Stimulated activated CD8-positive, alpha-beta memory T cell treated with anti-CD3 and anti-CD28 coated beads, Interleukin-7, amount 100 ng/mL, for 1 hour (primary cell): ENCODE measurements at regions not wholly inside any gene's neighbourhood (a gene's known extent, or its start where the extent isn't known, plus 50 kb on each side); places are given as distances from the start of the nearest gene placed in this dataset.
"Not testable (repeated sequence)": the region's sequence is repeated elsewhere in the genome, so short reads cannot be mapped to it uniquely, and the experiment has no call there.

Experiments
- DNase-seq, 2 donors: peaks; one replicate each; pipeline ENCODE4 v3.0.0-alpha.2; 2020; ENCODE audit warnings: low read depth in 2 of 2

DNA sequence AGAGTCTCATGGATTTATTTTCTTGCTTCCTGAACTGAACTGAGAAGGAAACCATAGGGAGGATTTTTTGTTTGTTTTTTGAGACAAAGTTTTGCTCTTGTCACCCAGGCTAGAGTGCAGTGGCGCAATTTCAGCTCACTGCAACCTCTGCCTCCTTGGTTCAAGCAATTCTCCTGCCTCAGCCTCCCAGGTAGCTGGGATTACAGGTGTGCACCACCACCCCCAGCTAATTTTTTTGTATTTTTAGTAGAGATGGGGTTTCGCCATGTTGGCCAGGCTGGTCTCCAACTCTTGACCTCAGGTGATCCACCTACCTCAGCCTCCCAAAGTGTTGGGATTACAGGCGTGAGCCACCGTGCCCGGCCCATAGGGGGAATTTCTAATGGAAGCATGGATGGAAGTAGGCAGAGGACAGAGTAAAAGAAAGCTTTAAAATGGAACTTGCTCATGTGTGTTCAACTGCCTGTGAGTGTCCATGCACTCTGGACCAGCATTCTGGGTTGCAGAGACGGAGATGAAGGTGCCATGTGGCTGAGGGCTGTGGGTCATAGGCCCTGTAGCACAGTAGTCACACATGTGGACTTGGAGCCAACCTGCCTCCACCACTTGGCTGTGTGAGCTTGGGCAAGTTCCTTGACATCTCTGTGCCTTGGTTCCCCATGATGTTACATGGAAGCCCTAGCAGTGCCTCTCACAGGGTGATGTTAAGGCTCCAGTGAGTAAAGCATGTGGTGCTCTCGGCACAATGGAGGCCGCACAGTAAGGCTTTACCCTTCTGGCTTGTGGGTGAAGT lies 68.5 kb upstream of the ID2 start:
- DNase-seq, result not testable (repeated sequence)

DNA sequence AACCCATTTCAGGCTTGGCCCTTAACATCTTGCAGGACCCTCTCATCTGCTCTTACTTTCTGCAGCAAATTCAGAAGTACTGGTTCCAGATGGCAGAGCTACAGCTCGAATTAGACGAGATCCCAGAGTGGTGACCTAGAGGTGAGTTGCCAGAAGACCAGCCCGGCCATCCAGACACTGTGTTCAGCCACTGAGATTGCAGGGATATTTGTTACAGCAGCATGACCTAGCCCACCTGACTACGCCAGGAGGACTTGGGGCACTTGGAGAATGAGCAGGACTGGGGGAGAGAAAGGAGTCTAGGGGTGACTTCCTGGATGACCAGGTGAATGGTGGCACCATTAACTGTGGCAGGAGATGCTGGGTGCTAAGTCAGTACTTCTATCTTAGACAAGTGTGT lies 67.2 kb upstream of the ID2 start:
- no peak for DNase-seq

DNA sequence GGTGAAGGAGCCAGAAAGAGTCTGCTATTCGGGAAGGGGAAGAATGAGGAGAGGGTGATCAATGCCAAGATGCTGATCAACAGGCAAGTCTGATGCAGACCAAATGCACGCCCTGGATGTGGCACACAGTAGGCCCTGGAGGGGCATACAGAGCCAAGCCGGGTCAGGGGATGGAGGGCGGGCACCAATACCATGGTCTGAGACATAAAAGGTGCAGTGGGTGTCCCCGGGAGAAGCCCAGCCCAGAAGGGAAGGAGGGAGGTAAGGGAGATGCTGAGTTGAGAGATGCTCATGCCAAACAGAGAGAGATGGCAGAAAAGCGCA lies 66.6 kb upstream of the ID2 start:
- DNase-seq, result no peak

DNA sequence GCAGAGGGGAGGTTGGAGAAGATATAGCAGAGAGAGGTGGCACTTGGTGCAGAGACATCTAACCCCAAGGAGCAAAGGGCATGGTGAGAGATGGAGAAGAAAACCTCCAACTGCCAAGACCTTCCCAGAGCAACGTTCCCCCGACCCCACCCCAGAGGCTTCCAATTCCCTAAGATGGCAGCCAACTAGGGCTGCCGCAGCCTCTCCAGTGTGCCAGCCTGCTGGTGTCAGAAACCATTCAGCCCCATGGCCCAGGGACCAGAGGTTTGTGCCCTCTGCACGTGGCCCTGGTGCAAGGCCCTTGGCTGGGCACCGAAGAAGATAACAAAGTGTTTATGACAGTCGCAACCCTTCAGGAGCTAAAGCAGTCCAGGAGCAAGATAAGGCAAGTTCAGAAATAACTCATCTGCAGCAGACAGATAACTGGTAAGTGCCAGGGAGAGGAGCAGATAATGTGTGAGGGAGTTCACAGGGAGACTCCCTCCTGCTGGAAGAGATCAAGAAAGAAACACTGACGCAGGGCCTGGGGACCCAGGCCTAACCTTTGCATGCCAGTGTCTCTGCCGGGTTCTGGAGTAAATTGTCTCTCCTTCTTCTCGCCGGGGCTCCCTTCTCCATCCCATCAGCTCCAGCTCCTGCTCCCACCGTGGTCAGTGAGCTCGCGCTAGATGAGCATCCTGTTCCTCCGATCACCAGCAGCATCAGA lies 66.1 kb upstream of the ID2 start:
- no peak for DNase-seq

DNA sequence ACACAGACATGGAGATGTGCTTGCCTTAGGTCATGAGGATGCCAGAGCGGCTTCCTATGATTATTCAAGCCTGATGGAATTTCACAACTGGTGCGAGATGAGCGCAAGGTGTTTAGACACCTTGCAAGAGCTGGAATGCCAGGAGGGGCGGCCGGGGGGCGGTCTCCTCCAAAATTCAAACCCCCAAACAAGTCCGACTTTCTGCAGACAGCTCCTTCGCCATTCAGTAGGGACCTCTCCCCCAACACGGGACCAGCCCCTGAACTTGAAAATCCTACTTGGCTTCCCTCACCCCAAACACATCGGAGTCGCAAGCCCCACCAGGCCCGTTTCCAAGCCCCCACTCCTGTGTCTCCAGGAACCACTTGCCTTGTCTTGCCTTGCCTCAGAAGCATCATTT lies 64.8 kb upstream of the ID2 start:
- no peak for DNase-seq

DNA sequence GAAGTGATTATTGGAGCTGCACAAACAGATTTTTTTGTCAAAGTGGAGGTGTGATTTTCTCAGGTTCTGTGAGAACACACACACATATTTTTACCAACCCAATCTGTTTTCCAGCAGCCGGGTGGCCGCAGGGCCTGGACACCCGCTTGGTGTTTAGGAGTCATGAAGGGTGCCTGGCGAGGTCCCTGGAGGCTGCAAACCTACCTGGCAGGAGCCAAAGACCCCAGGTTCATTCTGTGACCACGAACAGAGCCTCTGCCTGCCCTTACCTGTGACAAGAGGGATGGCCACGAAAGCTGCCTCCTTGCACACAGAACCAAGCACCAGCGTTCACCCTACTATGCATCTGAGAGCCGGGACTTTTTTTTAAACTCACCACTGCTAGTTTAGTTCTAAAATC lies 64.3 kb upstream of the ID2 start:
- no peak for DNase-seq

DNA sequence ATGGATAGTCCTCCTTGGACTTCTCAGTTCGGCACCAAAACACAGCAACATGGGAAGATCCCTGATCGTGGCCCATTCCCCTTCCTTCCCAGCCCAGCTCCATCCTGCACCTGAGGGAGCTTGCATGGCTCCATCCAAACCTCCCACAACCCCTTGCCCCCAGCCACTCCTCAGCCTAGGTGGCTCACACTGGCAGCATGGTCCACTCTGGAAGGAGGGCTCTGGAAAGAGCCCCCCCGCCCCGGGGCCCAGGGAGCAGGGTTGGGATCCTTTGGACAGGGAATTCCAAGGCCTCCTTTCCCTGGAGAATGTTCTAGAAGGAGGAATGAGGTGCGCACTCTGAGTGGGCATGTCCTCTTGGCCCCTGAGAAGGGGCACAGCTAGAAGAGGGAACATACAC lies 62.8 kb upstream of the ID2 start:
- no peak for DNase-seq

DNA sequence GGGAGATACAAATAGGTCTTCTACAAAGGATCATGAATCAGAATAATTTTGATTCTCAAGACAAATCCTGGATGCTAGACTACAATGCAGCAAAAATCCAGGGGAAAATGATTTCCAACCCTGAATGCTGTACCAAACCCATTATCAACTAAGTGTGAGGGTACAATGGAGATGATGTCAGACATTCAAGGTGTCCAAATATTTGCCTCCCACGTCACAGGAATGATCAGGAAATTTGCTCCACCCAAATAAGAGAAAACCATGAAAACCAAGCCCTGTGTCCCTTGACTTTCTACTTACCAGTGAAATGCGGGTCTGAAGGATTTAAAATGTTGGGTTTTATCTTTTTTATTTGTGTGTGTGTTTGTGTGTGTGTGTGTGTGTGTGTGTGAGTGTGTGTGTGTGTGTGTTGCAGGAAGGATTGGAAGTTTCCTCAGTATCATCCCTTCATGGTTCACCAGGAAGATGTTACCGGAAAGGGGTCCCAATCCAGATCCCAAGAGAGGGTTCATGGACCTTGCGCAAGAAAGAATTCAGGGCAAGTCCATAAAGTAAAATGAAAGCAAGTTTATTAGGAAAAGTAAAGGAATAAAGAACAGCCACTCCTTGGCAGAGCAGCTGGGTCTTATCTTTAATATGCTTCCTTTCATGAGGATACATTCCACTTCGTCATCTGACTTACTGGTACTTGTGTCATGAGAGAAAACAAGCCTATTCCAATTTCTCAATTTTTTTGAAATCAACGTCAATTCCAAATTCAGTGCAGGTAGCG lies 61.1 kb upstream of the ID2 start:
- DNase-seq, result no peak

DNA sequence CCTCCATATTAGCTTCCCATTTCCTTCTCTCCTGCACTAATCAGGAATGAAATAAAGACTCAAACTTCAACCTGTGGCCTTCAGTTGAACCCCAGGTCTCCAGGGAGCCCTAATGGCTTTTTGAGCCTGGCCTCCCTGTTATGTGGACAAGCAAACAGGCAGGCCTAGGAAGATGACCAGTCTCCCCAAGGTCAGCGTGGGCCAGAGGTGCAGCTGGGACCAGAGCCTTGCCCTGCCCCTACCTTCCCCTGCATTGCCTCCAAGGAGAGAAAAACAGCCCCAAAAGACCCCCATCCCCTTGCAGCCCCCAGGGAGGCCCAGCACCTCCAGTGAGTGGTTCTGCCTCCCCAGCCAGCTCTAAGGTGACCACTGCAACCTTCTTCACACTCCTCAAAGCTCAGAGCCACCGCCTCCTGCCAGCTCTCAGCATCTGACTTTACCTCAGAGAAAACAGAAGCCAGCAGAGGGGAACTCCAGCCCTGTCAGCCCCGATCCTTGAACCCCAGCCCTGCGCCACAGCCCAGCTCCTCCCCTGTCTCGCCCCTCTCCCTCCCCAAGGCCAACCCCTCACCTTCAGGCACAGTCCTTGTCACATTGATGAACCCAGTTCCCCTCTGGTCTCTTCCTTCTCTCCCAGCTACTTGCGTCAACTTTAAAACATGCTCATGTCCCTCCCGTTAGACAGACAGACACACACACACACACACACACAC lies 59.5 kb upstream of the ID2 start:
- no peak for DNase-seq

DNA sequence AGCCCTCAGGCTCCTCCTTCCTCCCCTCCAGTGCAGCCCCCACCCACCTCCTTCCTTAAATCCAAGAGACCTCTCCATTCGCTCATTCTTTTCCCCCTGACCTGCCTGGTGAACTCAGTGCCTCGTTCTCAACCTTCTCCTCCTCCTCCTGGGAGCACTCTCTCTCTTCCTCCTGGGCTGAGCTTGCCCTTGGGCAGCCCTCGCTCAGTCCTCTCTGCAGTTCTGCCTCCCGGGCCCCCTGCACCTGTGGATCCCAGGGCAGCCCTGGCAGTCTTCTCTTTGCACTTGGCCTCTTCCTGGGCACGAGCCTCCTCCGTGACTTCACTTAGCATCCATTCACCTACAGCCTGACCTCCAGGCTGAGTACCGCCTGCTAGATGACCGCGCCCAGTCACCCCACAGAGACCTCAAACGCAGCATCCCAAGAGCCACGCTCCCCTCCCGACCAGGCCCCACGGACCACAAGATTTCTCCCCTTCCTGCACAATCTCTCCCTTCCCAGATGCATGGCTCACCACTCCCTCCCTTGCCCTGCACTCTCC lies 58.9 kb upstream of the ID2 start:
- DNase-seq, result no peak

DNA sequence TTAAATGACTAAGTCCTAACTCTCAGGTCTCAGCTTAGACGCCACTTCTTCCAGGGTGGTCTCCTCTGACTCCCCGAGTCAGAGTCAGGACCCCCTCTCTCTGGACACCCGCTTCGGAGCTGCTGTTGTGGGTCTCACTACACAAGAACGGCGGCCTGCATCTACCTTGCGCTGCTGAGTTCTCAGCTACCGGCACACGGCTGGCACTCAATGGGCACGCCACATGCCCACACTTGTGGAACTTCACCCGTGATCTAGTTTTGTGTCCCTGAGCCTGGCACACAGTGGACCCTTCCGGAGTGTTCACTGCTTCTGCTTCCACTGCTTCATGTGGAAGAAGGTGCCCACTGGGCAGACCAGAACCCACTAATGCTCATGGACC lies 58.3 kb upstream of the ID2 start:
- no peak for DNase-seq

DNA sequence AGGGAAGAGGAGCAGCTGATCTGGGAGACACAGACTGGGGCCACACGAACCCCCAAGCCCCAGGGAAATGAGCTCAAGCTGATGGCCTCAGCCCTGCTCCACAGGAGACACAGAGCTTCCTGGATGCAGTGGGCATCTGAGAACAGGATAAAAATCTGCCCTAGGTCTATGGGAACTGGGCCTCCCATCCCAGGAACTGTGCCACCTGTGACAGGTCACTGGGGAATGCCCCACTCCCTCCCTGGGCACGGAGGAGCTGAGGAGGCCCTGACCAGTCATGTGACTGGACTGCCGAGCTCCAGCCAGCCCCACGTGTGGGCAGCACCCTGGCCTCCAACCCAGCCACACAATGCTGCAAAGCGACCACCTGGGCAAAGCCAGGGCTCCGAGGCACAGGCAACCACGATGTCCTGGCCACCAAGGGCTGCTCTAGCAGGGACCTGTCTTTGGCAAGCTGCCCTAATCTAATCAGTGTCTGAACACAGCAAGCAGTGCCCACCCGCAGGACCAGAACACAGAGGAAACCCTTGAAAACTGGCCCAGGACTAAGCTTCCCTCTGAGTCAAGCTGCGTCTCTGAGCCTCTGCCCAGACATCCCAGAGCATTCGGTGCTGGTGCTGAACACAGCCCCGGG lies 57.8 kb upstream of the ID2 start:
- no peak for DNase-seq

DNA sequence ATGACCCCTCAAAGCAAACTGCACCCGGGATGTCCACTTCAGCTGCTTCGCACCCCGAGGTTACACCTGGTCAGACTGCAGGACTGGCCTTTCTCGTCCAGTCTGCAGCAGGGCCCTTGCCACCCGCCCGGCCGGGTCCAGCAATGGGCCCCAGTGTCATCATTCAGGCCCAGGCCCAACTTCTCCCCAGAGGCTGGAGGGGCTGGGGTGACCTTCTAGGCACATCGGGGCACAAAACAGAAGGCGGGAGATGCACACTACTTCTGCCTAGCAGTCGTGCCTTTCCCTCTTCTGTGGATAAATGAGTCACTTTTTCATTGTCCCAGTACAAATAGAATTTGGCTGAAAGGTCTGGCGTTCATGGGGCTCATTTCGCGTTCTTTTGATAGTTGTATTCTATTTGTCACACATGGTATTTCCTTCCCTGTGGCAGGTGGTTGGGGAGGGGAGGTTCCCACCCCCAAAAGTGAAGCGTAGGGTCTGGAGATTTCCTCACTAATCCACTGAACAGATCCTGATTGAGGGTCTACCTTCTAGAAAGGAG lies 56.9 kb upstream of the ID2 start:
- DNase-seq, result no peak

DNA sequence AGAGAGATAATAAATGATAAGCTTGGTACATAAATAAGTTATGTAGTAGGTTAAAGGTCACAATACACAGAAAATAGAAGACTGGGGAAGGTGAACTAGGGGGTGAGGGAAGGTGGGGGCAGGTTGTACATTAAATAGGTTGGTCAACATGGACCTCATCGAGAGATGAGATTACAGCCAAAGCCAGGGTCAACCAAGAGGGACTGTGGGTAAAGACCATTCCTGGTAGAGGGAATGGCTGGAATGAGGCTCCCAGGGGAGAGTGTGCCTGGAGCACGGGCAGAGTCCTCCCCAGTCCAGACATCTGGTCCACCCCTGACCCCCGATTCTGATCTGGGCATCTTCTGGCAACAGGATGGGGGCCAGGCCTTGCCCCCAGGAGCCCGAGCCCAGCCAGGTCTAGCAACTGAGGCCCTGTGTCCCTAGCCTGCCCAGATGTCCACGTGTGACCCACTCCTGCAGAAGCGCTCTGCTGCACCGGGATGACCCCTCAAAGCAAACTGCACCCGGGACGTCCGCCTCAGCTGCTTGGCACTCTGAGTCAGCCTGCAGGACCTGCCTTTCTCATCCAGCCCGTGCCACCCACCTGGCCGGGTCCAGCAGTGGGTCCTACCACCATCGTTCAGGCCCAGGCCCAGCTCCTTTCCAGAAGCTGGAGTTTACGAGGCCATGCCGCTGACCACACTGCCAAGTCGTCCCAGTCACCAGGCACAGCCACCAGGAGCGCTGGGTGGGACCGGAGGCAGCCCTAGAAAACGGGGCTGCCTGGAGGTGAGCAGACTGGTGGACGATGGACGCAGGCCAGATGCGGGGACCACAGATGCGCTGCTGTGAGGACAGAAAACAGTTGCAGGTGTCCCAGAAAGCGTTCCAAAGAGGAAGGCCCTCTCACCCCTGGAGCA lies 56.2 kb upstream of the ID2 start:
- DNase-seq, result no peak

DNA sequence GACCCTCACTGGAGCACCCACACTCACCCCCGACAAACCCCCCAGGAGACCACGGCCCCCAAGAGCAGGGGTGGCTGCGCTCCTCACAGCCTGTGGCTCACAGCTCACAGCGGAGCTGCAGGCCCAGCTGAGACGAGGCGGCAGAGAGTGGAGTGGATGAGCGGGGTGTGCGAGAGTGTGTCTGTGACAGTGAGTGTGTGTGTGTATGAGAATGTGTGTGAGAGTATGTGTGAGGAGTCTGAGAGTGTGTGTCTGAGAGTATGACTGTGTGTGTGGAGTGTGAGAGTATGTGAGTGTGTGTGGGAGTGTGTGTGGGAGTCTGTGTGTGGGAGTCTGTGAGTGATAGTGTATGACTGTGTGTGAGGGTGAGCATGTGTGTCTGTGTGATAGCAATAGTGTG lies 55.3 kb upstream of the ID2 start:
- DNase-seq, result no peak

DNA sequence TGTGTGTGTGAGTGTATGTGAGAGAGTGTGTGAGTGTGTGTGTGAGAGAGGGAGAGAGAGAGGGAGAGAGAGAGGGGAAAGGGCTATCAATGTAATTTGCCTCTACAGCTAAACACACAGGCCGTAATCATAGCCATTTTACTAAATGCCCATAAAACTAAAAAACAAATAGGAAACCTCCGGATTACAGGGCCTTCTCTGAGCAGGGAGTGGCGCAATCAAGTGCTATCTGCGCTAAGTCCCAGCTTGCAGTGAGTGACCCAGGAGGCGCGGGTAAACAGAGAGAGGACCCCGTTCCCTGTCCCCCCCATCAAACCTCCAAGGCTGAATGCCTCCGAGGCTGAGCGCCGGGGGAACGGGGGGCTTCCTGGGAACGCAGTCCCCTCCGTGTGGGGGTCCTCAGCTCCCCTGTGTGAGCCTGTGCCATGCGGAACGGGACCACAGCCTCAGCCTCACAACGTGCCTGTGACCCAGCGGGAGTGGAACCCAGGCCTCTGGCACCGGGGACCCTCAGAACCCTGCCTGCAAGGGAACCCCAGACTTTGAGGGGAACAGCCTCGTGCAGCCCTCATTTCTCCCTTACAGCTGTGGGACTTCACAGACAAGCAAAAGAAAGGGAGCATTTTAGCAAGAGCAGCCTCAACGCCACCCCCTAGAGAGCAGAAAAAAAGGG lies 54.7 kb upstream of the ID2 start:
- no peak for DNase-seq

DNA sequence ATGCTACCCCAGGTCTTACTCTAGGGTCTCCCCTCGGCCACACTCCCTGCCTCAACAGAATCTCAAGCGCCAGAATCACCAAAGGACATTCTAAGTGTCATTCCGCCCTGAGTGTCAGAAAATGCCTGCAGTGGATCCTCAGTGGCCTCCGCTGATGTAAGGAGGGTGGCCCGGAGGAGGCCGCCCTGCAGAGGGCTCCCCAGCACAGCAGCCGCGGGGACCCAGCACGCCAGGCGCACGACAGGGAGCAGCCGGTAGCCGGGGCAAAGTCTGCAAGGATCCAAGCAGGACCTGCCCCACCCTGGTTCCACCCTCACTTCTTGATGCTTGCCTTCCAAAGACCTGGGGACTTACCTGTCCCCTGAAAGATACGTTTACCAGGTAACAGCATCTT lies 54.2 kb upstream of the ID2 start:
- DNase-seq, result no peak

DNA sequence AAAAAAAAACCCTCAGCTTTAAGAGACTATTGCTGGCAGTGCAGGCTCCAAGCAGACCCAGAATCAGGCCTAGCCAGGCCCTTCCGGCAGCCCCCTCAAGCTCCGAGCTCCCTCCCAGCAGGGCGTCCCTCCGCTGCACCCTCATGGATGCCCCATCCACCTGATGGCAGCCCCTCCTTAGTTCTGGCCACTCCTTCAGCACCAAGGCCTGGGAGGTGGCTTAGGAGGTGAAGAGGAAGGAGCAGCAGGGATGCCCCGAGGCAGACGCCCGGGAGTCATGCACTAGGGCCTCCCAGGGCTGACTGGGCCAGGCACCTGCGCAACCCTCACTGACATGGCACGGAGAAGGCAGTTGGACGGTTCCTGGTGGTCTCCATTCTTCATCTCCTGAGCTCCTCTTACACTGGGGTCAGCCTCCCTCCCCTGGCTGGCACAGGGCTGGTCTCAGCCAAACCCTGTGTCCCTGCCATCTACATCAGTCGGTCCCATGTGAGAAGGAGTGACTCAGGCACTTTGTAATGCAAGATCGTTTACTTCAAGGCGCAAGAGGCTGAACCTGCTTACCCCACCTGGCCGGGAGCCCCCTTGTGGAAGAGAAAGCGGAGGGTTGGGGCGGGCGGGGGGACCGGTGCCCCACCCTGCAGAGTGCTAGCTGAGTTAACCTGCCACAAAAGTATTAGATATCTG lies 53.5 kb upstream of the ID2 start:
- no peak for DNase-seq

DNA sequence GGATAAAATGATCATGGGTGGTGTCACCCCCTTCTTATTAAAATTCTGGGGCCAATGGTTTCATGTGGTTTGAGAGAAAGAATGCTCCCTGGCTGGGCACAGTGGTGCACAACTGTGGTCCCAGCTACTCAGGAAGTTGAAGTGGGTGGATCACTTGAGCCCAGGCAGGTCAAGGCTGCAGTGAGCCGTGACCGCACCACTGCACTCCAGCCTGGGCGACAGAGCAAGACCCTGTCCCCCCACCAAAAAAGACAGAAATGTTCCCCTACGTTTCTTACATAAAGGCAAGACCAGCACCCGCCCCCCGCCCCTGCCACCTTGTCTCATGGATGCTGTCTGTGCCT lies 53.0 kb upstream of the ID2 start:
- DNase-seq, result no peak
